H7 (cell line): ENCODE measurements at regions not wholly inside any gene's neighbourhood (a gene's known extent, or its start where the extent isn't known, plus 50 kb on each side); places are given as distances from the start of the nearest gene placed in this dataset.

Experiments
- DNase-seq: peaks from one replicate; pipeline ENCODE4 v3.0.0; 2012
- H3K27me3 ChIP-seq: 2 replicates; pipeline ENCODE4 v1.6.0; 2011; ENCODE audit warnings: mild to moderate bottlenecking, low read length; ENCODE audit not compliant: control insufficient read depth, insufficient read depth
- H3K36me3 ChIP-seq: replicated peaks from 2 replicates; pipeline ENCODE4 v1.5.1; 2011; ENCODE audit warnings: low read length; ENCODE audit not compliant: control insufficient read depth, insufficient read depth
- H3K4me3 ChIP-seq: 2 replicates; pipeline ENCODE4 v1.5.1; 2011; ENCODE audit warnings: low read depth, mild to moderate bottlenecking, control low read depth, low read length, moderate library complexity; ENCODE audit not compliant: insufficient read depth

GRCh38 chr6:151721146-151721545 lies 86.3 kb upstream of the ESR1 start:
- DNase-seq, result no peak
- no peaks in the 10 kb centered on the region for H3K36me3 ChIP-seq
- no peak overlapping the region for H3K4me3 ChIP-seq
- H3K27me3 ChIP-seq, result no peaks in the 10 kb centered on the region

- no peaks in the 10 kb centered on the region for H3K27me3 ChIP-seq
- DNase-seq, result no peak
- H3K36me3 ChIP-seq, result no peaks in the 10 kb centered on the region
- no peak overlapping the region for H3K4me3 ChIP-seq
Measured at GRCh38 chr6:151721671-151722070, 85.8 kb upstream of the ESR1 start.

- Histone ChIP-seq H3K27me3 (no peaks in the 10 kb centered on the region), H3K4me3 (no peak overlapping the region), H3K36me3 (no peaks in the 10 kb centered on the region)
- no peak for DNase-seq
Measured at GRCh38 chr6:151722342-151722741, 85.1 kb upstream of the ESR1 start.

- no peaks in the 10 kb centered on the region for H3K36me3 ChIP-seq
- no peaks in the 10 kb centered on the region for H3K27me3 ChIP-seq
- no peak for DNase-seq
- no peak overlapping the region for H3K4me3 ChIP-seq
Measured at GRCh38 chr6:151723152-151723551, 84.3 kb upstream of the ESR1 start.

- DNase-seq, result no peak
- H3K27me3 ChIP-seq, result no peaks in the 10 kb centered on the region
- no peaks in the 10 kb centered on the region for H3K36me3 ChIP-seq
- H3K4me3 ChIP-seq, result no peak overlapping the region
Measured at GRCh38 chr6:151729829-151730495, 77.5 kb upstream of the ESR1 start.

- DNase-seq, result no peak
- H3K27me3 ChIP-seq, result no peaks in the 10 kb centered on the region
- no peak overlapping the region for H3K4me3 ChIP-seq
- no peaks in the 10 kb centered on the region for H3K36me3 ChIP-seq
Measured at GRCh38 chr6:151730496-151730870, 77.0 kb upstream of the ESR1 start.

GRCh38 chr6:151731313-151731712 lies 76.2 kb upstream of the ESR1 start:
- Histone ChIP-seq H3K4me3 (no peak overlapping the region), H3K27me3 (no peaks in the 10 kb centered on the region)

GRCh38 chr6:151733680-151734320 lies 73.7 kb upstream of the ESR1 start:
- Histone ChIP-seq H3K36me3 (no peaks in the 10 kb centered on the region), H3K4me3 (no peak overlapping the region), H3K27me3 (no peaks in the 10 kb centered on the region)
- DNase-seq, result no peak

More at GRCh38 chr6:151731313-151731712, 76.2 kb upstream of the ESR1 start:
- no peak for DNase-seq
- no peaks in the 10 kb centered on the region for H3K36me3 ChIP-seq

- H3K36me3 ChIP-seq, result no peaks in the 10 kb centered on the region
- no peak for DNase-seq
- no peak overlapping the region for H3K4me3 ChIP-seq
- H3K27me3 ChIP-seq, result no peaks in the 10 kb centered on the region
Measured at GRCh38 chr6:151738267-151738666, 69.2 kb upstream of the ESR1 start.

GRCh38 chr6:151738960-151739359 lies 68.5 kb upstream of the ESR1 start:
- DNase-seq, result no peak
- no peak overlapping the region for H3K4me3 ChIP-seq
- no peaks in the 10 kb centered on the region for H3K36me3 ChIP-seq
- H3K27me3 ChIP-seq, result no peaks in the 10 kb centered on the region

GRCh38 chr6:151740820-151741219 lies 66.7 kb upstream of the ESR1 start:
- H3K36me3 ChIP-seq, result no peaks in the 10 kb centered on the region
- no peak overlapping the region for H3K4me3 ChIP-seq
- no peak for DNase-seq
- no peaks in the 10 kb centered on the region for H3K27me3 ChIP-seq

- Histone ChIP-seq H3K36me3 (no peaks in the 10 kb centered on the region), H3K4me3 (no peak overlapping the region), H3K27me3 (no peaks in the 10 kb centered on the region)
- no peak for DNase-seq
Measured at GRCh38 chr6:151747896-151748295, 59.6 kb upstream of the ESR1 start.

GRCh38 chr6:151749341-151749740 lies 58.1 kb upstream of the ESR1 start:
- DNase-seq, result no peak
- Histone ChIP-seq H3K36me3 (no peaks in the 10 kb centered on the region), H3K4me3 (no peak overlapping the region)

GRCh38 chr6:151753581-151753980 lies 53.9 kb upstream of the ESR1 start:
- no peaks in the 10 kb centered on the region for H3K36me3 ChIP-seq
- H3K4me3 ChIP-seq, result no peak overlapping the region
- DNase-seq, result no peak
- no peaks in the 10 kb centered on the region for H3K27me3 ChIP-seq

More at GRCh38 chr6:151749341-151749740, 58.1 kb upstream of the ESR1 start:
- H3K27me3 ChIP-seq, result no peaks in the 10 kb centered on the region

- no peak for DNase-seq
- Histone ChIP-seq H3K27me3 (no peaks in the 10 kb centered on the region), H3K36me3 (no peaks in the 10 kb centered on the region), H3K4me3 (no peak overlapping the region)
Measured at GRCh38 chr6:151757506-151757955, 50.0 kb upstream of the ESR1 start.
